Pancreas (tissue), 10 donors: ENCODE measurements at regions not wholly inside any gene's neighbourhood (a gene's known extent, or its start where the extent isn't known, plus 50 kb on each side); places are given as distances from the start of the nearest gene placed in this dataset.

Experiments
- ATAC-seq, 4 donors: fragments of 200-7000 bp; cut with Tn5 transposase; one replicate each; pipeline versions ENCODE4 v1.8.0 to v1.9.1; 2020; ENCODE audit warnings: mild to moderate bottlenecking in 4 of 4, moderate library complexity in 4 of 4
- DNase-seq, 6 donors: peaks; one replicate each; pipeline ENCODE4 v3.0.0-alpha.2; 2020
- FAIRE-seq: peaks from 2 replicates; lab custom pipeline; 2012; peaks lifted over from hg19 to GRCh38; lab: Jason Lieb, UNC
- H3K27ac ChIP-seq, 4 donors: fragments of 200-600 bp; sonication (generic); 1 replicate in 3 of 4; 2 replicates in 1 of 4; pipeline versions ENCODE4 v1.5.0 to v1.8.0; 2020
- H3K27me3 ChIP-seq, 4 donors: fragments of 200-600 bp; one replicate each; pipeline ENCODE4 v1.8.0; 2021
- H3K36me3 ChIP-seq, 3 donors: fragments of 200-600 bp; sonication (generic) in 1 of 3; one replicate each; pipeline versions ENCODE4 v1.5.0 to v1.8.0; 2020 to 2021
- H3K4me1 ChIP-seq, 3 donors: fragments of 200-600 bp; one replicate each; pipeline ENCODE4 v1.8.0; 2021
- H3K4me3 ChIP-seq, 4 donors: fragments of 200-600 bp; sonication (generic) in 2 of 4; one replicate each; pipeline versions ENCODE4 v1.5.0 to v1.8.0; 2020 to 2021
- H3K9me3 ChIP-seq, 4 donors: fragments of 200-600 bp; one replicate each; pipeline ENCODE4 v1.8.0; 2021
- WGBS, 2 donors: extraction: QIAGEN DNeasy Blood & Tissue Kit; methylation state at CpG; one replicate each; pipeline ENCODE4 v1.1.7; 2013; 5-methylcytosine and 5-hydroxymethylcytosine counted together
- intact Hi-C, 3 donors: fragments of 100-400 bp; cut with DNase I; formaldehyde crosslinking; loops; one replicate each; pipeline versions ENCODE4 v1.11.1 to v1.14.2; 2022
- TF ChIP-seq, protein P1 (sequence below), 4 donors: fragments of 200-600 bp; sonication (generic) in 3 of 4; IDR thresholded peaks; one replicate each; pipeline versions ENCODE4 v1.5.0 to v1.8.0; 2021; ENCODE audit warnings: antibody characterized with exemption in 4 of 4
- donor health status: healthy with polysubstance abuse.
- donor health status: DM: no; HTN: no; CAD: no; lungs with moderate emphysema.
- donor health status: DM: no; HTN: no; CAD: no.
- donor health status: control.
- donor health status: control.
- donor health status: Bipolar disorder and iron deficiency.
- donor health status: DM: yes; HTN: yes; CAD: no.
- donor health status: DM: no; HTN: no; CAD: no.
- donor health status: DM: no; HTN: no; CAD: no.
- donor health status: DM: yes; HTN: yes; CAD: no.

DNA sequence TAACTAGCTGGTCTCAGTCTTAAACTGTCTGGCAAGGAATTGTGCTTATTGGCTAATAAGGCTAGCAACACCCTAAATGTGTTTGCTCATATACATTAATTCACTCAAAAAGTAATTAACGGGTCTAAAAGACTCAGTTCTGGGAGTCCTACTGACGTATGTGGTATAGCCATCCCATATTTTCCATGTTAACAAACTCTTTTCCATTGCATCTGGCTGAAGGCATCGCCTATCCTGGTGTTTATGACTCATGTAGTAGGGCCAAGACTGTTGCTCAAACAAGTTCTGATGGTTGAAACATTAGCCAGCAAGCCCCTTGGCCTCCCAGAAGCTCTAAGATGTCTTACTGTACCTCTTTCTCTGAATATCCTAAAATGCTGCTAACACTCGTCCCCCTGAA is 98.5 kb downstream of the PHLDA1 start:
- H3K4me1 ChIP-seq, result peaks cover 0 to 16% (median 0%) of the 10 kb centered on the region in 3 donors
- ATAC-seq (peak in 2 of 4 donors; percentile 25 to 54), FAIRE-seq (no peak), DNase-seq (no peak)
- TF ChIP-seq, protein P1, sequence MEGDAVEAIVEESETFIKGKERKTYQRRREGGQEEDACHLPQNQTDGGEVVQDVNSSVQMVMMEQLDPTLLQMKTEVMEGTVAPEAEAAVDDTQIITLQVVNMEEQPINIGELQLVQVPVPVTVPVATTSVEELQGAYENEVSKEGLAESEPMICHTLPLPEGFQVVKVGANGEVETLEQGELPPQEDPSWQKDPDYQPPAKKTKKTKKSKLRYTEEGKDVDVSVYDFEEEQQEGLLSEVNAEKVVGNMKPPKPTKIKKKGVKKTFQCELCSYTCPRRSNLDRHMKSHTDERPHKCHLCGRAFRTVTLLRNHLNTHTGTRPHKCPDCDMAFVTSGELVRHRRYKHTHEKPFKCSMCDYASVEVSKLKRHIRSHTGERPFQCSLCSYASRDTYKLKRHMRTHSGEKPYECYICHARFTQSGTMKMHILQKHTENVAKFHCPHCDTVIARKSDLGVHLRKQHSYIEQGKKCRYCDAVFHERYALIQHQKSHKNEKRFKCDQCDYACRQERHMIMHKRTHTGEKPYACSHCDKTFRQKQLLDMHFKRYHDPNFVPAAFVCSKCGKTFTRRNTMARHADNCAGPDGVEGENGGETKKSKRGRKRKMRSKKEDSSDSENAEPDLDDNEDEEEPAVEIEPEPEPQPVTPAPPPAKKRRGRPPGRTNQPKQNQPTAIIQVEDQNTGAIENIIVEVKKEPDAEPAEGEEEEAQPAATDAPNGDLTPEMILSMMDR (IDR thresholded peaks at IDR 0.05), result no peak
- H3K4me3 ChIP-seq, result no peak overlapping the region
- no peak overlapping the region for H3K27ac ChIP-seq
- intact Hi-C loops, result no loop called here
- no peaks in the 10 kb centered on the region for H3K36me3 ChIP-seq
- 92 to 96% methylated on average over 4 of the region's 4 CpGs for WGBS, 2 donors
- no peaks in the 10 kb centered on the region for H3K27me3 ChIP-seq
- H3K9me3 ChIP-seq, result no peaks in the 10 kb centered on the region

DNA sequence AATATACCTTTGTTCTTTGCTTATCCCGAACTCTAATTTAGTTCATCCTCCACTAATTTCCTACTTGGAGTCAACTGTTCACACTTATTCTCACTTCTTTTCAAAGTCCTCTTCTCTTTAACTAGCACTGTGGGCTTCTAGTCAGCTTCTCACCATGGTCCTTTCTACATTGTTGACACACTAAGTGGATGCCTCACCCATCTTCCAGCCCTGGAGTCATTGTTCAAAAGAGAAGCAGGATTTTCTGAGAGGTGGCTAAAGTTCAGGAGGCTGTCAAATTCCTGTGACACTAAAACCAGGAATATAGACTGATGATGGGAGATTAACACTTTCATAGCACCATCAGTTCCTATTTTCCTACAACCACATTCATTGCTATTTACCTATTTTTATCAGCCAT is 99.3 kb downstream of the PHLDA1 start:
- FAIRE-seq, result no peak
- 92 to 96% methylated on average over 1 of the region's 1 CpG for WGBS, 2 donors
- no peak for ATAC-seq
- no peaks in the 10 kb centered on the region for H3K36me3 ChIP-seq
- no peak overlapping the region for H3K4me3 ChIP-seq
- no peaks in the 10 kb centered on the region for H3K27me3 ChIP-seq
- peaks cover 0 to 16% (median 0%) of the 10 kb centered on the region in 3 donors for H3K4me1 ChIP-seq
- intact Hi-C loops, result no loop called here
- DNase-seq, result no peak
- TF ChIP-seq, protein P1 (IDR thresholded peaks at IDR 0.05), result no peak
- no peak overlapping the region for H3K27ac ChIP-seq
- H3K9me3 ChIP-seq, result no peaks in the 10 kb centered on the region

DNA sequence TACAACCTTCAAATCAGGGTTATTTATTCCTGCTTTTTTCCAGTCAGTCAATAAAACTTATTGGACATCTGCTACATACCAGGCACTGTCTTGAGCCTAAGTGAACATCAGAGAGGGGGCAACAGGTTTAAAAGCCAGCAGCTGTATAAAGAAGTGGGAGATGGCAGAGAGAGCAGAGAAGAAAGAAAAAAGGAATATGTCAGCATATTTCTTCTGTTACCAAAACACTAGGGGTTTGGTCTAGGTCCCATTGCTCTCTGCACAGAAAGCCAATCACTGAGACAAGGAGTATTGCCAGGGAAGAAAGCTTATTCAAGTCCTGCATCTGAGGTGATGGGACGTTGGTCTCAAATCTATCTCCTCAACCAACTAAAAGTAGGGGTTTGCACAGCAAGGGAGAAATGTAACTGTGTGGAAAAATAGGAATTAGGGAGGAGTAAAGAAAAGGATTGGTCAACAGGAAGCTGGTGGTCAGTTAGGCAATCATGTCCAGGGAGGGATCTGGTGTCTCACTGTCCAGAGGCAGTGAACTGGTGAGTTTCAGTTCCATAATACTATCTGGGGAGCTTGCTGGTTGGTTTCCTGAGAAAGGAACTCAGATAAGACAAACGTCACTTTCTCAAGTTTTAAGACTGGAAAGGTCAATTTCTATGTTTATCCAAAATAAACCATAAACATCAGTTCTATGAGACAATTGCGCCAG is 107.5 kb downstream of the PHLDA1 start:
- Histone ChIP-seq H3K36me3 (no peaks in the 10 kb centered on the region), H3K9me3 (no peaks in the 10 kb centered on the region), H3K27me3 (no peaks in the 10 kb centered on the region), H3K4me1 (peaks cover 0 to 10% (median 3%) of the 10 kb centered on the region in 3 donors), H3K27ac (no peak overlapping the region), H3K4me3 (no peak overlapping the region)
- ATAC-seq (no peak), FAIRE-seq (no peak), DNase-seq (no peak)
- 92 to 96% methylated on average over 3 of the region's 3 CpGs for WGBS, 2 donors
- intact Hi-C loops, result no loop called here
- TF ChIP-seq, protein P1 (IDR thresholded peaks at IDR 0.05), result no peak

DNA sequence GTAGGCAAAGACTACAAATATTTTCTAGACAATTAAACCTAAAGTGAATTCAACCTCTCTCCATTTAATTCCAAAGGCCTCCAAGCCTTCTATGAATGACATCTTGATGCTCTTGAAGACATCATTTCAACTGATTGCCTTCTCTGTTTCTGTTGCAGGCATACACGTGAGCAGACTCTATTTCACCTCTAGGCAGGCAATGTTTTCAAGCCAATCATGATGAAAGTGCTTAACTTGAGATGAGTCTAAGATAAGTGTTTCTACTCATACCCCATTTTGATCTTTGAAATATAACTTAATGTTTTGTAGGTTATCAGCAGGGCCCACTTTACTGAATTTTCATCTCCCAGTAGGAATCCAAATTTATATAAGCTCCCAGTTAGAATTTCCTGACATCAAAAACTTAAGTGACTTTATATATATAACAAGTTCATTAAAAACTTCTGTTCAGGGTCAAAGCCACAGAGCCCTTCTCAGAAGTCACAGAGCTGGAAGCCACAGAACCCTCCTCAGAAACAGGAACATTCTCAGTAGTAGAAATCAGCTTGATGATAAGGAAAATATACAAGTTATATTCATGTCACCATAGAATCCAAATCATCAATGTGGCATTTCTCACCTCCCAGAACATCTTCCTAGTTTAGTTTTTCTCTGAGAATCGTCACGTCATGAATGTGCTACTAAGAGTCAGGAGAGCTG is 108.5 kb downstream of the PHLDA1 start:
- no peak for DNase-seq
- H3K4me1 ChIP-seq, result peaks cover 0 to 10% (median 3%) of the 10 kb centered on the region in 3 donors
- TF ChIP-seq, protein P1 (IDR thresholded peaks at IDR 0.05), result no peak
- H3K27ac ChIP-seq, result no peak overlapping the region
- H3K27me3 ChIP-seq, result no peaks in the 10 kb centered on the region
- no peak for ATAC-seq
- no peaks in the 10 kb centered on the region for H3K9me3 ChIP-seq
- intact Hi-C loops, result no loop called here
- 90 to 94% methylated on average over 3 of the region's 3 CpGs for WGBS, 2 donors
- FAIRE-seq, result no peak
- H3K4me3 ChIP-seq, result no peak overlapping the region
- no peaks in the 10 kb centered on the region for H3K36me3 ChIP-seq
